HK-2 (cell line): ENCODE measurements at regions not wholly inside any gene's neighbourhood (a gene's known extent, or its start where the extent isn't known, plus 50 kb on each side); places are given as distances from the start of the nearest gene placed in this dataset.
"Not testable (repeated sequence)": the region's sequence is repeated elsewhere in the genome, so short reads cannot be mapped to it uniquely, and the experiment has no call there.

Experiments
- DNase-seq: peaks from one replicate; pipeline ENCODE4 v3.0.0-alpha.2; 2018; ENCODE audit not compliant: unreplicated experiment

GRCh38 chr14:71165121-71166031, 258.1 kb downstream of the PCNX1 start:
- no peak for DNase-seq

DNA sequence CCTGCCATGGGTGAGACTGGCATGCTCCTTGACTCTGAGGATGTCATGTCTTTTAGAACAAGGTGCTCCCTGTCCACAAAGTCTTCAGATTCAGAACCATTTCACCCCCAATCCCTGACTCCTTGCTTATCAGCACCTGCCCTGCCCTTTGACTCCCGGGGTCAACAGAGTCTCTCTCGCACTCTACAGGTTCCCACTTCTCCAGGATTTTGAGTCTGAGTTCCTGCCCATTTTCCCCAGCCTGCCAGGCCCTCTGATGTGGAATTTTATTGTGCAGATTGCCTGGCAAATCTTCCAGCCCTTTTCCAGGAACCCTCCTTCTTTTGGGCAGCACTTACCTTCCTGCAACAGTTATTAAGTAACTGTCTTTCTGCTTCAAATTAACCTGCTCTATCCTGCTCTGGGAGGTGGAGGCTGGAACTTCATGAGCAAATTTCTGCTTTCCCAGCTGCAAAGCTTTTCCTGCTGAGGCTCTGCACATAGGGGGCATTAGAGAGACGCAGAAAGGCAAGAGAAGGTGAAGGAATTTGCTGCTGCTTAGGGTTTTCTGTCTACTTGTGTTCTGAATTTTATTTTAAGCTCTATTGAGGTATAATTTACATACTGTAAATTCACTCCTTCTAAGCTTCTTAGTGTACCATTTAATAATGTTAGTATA, 259.1 kb downstream of the PCNX1 start:
- peak; percentile 19 for DNase-seq

- not testable (repeated sequence) for DNase-seq
Measured at GRCh38 chr14:71167325-71167950, 260.2 kb downstream of the PCNX1 start.

DNA sequence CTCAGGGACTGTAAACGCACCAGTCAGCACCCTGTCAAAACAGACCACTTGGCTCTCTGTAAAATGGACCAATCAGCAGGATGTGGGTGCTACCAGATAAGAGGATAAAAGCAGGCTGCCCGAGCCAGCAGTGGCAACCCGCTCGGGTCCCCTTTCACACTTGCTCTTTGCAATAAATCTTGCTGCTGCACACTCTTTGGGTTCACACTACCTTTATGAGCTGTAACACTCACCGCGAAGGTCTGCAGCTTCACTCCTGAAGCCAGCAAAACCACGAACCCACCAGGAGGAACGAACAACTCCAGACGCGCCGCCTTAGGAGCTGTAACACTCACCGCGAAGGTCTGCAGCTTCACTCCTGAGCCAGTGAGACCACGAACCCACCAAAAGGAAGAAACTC, 260.9 kb downstream of the PCNX1 start:
- DNase-seq: not testable (repeated sequence)

- DNase-seq: no peak
Measured at GRCh38 chr14:71168564-71169427, 261.5 kb downstream of the PCNX1 start.

- DNase-seq: no peak
Measured at GRCh38 chr14:71169861-71170260, 262.6 kb downstream of the PCNX1 start.

DNA sequence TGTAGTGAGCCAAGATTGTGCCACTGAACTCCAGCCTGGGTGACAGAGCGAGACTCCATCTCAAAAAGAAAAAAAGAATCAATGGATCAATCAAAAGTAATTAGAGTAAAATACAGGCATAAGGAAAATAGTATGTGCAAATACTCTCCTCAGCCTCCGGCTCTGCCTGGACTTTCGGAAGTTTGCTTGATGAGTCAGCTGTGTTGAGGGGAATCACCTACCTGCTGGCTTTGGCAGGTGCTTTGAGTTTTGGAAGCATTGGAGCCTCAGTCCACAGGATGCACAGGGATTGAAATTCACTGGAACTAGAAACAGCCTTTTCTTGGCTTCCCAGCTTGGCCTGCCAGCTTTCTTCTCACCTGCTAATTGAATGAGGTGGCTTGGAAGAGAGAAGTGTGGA, 268.2 kb downstream of the PCNX1 start:
- no peak for DNase-seq

- DNase-seq: no peak
Measured at GRCh38 chr14:71179066-71179465, 271.8 kb downstream of the PCNX1 start.

DNA sequence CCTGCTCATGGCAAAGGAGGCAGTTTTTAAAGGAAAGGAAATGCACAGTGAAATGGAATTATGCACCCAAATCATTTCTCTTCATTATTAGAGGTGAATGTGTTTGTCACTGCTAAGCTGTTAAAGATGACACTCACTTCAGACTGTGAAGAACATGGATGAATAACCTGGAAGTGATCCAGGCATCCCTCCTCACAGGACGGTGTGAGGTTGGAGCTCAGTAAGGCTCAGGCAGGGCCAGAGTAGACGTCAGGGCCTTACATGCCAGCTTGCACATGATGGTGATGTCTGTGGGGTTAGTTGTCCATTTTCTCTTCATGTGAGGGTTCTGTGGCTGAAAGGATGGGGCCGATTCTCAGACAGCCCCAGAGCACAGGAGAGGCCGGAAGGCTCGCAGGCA, 273.1 kb downstream of the PCNX1 start:
- no peak for DNase-seq

DNA sequence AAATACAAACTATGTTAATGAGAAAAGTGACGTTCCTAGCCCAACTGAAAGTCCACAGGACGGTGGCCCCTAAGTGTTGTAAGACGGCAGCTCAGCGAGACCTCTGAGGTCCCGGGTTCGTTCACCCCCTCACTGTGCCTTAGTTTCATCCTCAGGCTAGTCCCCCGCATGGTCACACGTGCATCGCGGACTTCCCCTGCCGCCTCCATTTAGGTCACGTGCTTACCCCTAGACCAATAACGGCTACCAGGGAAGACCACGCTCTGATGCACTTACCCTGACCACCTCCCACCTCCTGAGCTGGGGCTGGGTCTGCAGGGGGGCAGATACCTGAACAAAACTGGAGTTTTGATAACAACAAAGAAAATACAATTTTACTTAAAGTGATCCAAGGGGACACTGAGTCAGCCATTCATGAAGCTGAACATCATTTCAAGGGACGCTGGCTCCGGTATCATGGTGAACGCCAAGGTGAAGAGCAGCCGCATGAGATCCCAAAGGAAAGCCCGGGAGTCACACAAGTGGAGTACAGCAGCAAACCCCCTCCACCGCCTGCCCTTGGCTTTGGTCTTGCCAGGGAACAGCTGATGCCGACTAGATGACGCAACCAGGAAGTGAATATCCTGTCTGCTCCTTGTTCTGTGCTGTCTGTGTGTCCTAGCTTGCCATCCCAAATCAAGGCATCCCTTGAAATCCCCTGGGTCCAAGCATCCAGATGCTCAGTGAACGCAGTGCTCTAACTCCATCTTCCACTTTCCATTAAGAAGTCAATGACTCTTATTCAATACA, 274.1 kb downstream of the PCNX1 start:
- no peak for DNase-seq

GRCh38 chr14:71183876-71184689, 276.8 kb downstream of the PCNX1 start:
- no peak for DNase-seq

- no peak for DNase-seq
Measured at GRCh38 chr14:71185637-71186036, 278.4 kb downstream of the PCNX1 start.

DNA sequence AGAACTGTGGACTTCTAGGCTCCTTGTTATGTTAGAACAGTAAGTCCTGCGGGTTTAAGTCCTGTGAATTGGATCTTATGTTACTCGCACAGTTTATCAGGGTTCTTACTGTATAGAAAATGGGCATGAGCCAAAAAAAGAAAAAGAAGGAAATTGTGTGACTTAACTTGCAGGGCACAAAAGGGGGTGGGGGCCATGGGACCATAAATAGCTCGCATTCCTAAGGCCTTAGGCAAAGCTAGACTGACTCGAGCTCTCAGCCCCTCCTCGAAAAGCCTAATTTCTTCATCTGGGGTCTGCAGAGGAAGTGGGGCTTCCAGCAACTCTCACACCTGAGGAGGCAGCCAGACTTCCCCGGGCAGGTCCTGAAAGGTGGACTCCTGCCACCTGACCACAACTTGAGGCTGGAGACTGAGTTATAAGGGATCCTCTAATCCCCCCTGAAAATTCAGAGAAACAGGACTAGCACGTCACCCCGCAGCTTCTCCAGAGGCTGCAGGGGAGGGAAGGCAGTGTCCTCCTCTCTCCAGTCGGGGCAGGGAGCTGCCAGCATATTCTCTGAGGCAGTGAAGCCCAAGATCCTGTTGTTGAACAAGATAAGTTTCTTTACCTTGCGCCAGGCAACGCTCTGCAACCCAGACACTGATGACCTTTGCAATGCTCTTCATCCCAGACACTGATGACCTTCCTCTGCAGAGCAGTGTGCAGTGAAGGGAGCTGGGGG, 280.5 kb downstream of the PCNX1 start:
- no peak for DNase-seq

DNA sequence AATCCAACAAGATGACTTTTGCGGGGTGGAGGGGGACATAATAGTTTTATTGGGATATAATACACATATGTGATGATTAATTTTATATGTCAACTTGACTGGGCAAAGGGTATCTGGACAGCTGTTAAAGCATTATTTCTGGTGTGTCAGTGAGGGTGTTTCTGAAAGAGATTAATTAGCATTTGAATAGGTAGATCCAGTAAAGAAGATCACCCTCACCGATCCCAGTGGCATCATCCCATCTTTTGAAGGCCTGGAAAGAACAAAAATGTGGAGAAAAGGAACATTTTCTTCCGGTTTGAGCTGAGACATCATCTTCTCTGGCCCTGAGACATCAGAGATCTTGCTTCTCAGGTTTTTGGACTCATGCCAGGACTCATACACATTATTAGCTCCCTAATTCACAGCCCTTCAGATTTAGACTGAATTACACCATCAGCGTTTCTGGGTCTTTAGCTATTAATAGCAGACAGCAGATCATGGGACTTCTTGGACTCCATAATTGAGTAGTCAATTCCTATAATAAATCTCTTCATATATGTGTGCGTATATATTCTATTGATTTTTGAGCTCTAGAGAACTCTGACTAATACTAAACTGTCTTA, 283.6 kb downstream of the PCNX1 start:
- no peak for DNase-seq

- no peak for DNase-seq
Measured at GRCh38 chr14:71193663-71194062, 286.4 kb downstream of the PCNX1 start.

DNA sequence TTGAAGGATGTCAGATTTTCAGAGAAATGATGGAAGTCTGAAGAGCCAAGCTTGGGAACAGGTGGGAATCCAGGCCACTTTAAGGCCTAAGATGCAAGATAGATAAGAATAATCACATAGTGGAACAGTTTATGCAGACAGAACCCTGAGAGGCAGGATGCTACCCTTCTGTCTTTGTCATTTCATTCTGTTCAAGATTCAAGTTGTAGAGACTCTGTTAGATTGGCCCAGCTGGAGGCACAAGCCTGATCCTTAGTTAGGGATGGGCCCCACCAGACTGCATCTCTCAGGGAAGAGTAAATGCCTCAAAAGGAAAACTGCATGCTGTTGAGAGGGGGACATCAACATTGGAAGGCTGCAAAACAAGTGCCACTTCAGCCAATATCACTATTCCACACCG, 287.0 kb downstream of the PCNX1 start:
- DNase-seq: no peak

DNA sequence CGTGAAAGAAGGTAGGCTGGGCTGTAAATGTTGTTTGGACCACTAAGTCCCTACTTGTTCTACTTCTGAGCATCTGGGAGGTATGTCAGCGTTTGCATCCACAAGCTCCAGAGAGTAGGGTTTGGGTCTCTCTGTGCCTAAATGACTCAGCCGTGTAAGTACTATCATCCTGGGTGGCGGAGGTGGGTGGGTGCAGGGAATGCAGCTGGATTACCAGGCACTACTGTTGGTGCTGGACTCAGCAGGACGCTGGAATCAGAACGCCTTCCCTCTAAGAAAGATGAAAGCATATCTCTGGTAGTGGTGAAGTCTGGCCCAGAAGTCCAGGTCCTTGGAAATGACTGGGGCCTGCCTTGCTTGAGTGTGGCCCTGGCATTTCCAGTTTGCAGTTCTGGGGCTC, 289.7 kb downstream of the PCNX1 start:
- no peak for DNase-seq

- no peak for DNase-seq
Measured at GRCh38 chr14:71198687-71199086, 291.4 kb downstream of the PCNX1 start.

DNA sequence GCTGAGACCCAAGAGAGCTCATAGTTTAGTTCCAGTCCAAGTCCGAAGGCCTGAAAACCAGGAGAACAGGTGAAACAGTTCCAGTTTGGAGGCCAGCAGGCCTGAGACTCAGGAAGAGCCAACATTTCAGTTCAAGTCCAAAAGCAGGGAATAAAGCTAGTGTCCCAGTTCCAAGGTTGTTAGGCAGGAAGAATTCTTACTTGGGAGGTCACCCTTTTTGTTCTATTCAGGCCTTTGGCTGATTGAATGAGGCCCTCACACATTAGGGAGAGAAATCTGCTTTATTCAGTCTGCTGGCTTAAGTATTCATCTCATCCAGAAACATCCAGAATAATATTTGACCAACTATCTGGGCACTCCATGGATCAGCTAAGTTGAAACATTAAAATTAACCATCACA, 294.6 kb downstream of the PCNX1 start:
- no peak for DNase-seq
